ENCODE measurements at regions not wholly inside any gene's neighbourhood (a gene's known extent, or its start where the extent isn't known, plus 50 kb on each side); places are given as distances from the start of the nearest gene placed in this dataset.

GRCh38 chr14:51335531-51335930, 95.5 kb downstream of the TMX1 start:
- no TSS peak for BruUV-seq (replicated peaks)
- Histone ChIP-seq H4K20me1 (ENCODE audit: insufficient read depth) (no peaks in the 10 kb centered on the region), H3F3A (ENCODE audit: insufficient read depth, low read depth) (no peaks in the 10 kb centered on the region), H3K4me1 (replicated peaks; ENCODE audit: insufficient read depth) (no peaks in the 10 kb centered on the region), H3K36me3 (ENCODE audit: low read depth) (no peaks in the 10 kb centered on the region; the same call in 1 of the 2 replicates), H3K9me3 (ENCODE audit: insufficient read depth, low read depth) (no peaks in the 10 kb centered on the region), H3K27me3 (ENCODE audit: insufficient read depth, low read depth) (no peaks in the 10 kb centered on the region), H2AFZ (no peak overlapping the region), H3K4me3 (no peak overlapping the region), H3K27ac (no peak overlapping the region), H3K4me2 (no peak overlapping the region), H3K9me2 (ENCODE audit: insufficient read depth) (no peaks in the 10 kb centered on the region), H3K79me2 (ENCODE audit: low read depth) (no peaks in the 10 kb centered on the region)
- ChIA-PET POLR2A (ENCODE audit: unreplicated experiment) (no interaction called here), CTCF (no interaction called here)
- TF ChIP-seq EZH2 (IDR thresholded peaks at IDR 0.05; ENCODE audit: low read depth), result no peak
- DNase-seq, result no peak
- intact Hi-C loops (cut with micrococcal nuclease; ENCODE audit: unreplicated experiment), result no loop called here

- intact Hi-C loops (cut with micrococcal nuclease; ENCODE audit: unreplicated experiment), result no loop called here
- CTCF ChIA-PET, result no interaction called here
- Histone ChIP-seq H3F3A (ENCODE audit: insufficient read depth, low read depth) (no peaks in the 10 kb centered on the region), H3K79me2 (ENCODE audit: low read depth) (no peaks in the 10 kb centered on the region), H3K27me3 (ENCODE audit: insufficient read depth, low read depth) (no peaks in the 10 kb centered on the region), H4K20me1 (ENCODE audit: insufficient read depth) (no peaks in the 10 kb centered on the region), H3K27ac (no peak overlapping the region), H3K4me3 (no peak overlapping the region), H2AFZ (no peak overlapping the region), H3K4me2 (no peak overlapping the region), H3K36me3 (ENCODE audit: low read depth) (no peaks in the 10 kb centered on the region; the same call in 1 of the 2 replicates), H3K4me1 (replicated peaks; ENCODE audit: insufficient read depth) (peaks cover 1% of the 10 kb centered on the region), H3K9me3 (ENCODE audit: insufficient read depth, low read depth) (no peaks in the 10 kb centered on the region), H3K9me2 (ENCODE audit: insufficient read depth) (no peaks in the 10 kb centered on the region)
- BruUV-seq (replicated peaks), result no TSS peak
- no peak for TF ChIP-seq CTCF (conservative IDR thresholded peaks at IDR 0.05)
- TF ChIP-seq EZH2 (IDR thresholded peaks at IDR 0.05; ENCODE audit: low read depth), result no peak
- POLR2A ChIA-PET (ENCODE audit: unreplicated experiment), result no interaction called here
- no peak for DNase-seq
Observed at GRCh38 chr14:51335961-51336723, 96.1 kb downstream of the TMX1 start.

- no peak overlapping the region for H2AFZ ChIP-seq
- no peak overlapping the region for H3K4me3 ChIP-seq
- BruUV-seq (replicated peaks), result no TSS peak
- H3K27me3 ChIP-seq (ENCODE audit: insufficient read depth, low read depth), result no peaks in the 10 kb centered on the region
- H3K27ac ChIP-seq, result no peak overlapping the region
- H3F3A ChIP-seq (ENCODE audit: insufficient read depth, low read depth), result no peaks in the 10 kb centered on the region
- H3K79me2 ChIP-seq (ENCODE audit: low read depth), result no peaks in the 10 kb centered on the region
- no peaks in the 10 kb centered on the region for H4K20me1 ChIP-seq (ENCODE audit: insufficient read depth)
- intact Hi-C loops (cut with micrococcal nuclease; ENCODE audit: unreplicated experiment), result no loop called here
- H3K9me2 ChIP-seq (ENCODE audit: insufficient read depth), result no peaks in the 10 kb centered on the region
- no peak for DNase-seq
- no peak overlapping the region for H3K4me2 ChIP-seq
- H3K9me3 ChIP-seq (ENCODE audit: insufficient read depth, low read depth), result peaks cover 6% of the 10 kb centered on the region; the same call in 1 of the 2 replicates
- CTCF ChIA-PET, result no interaction called here
- POLR2A ChIA-PET (ENCODE audit: unreplicated experiment), result no interaction called here
- no peaks in the 10 kb centered on the region; the same call in 1 of the 2 replicates for H3K36me3 ChIP-seq (ENCODE audit: low read depth)
- TF ChIP-seq CTCF (conservative IDR thresholded peaks at IDR 0.05) (no peak), EZH2 (IDR thresholded peaks at IDR 0.05; ENCODE audit: low read depth) (no peak)
- peaks cover 7% of the 10 kb centered on the region for H3K4me1 ChIP-seq (replicated peaks; ENCODE audit: insufficient read depth)
Observed at GRCh38 chr14:51336734-51337133, 96.7 kb downstream of the TMX1 start.

Data from PC-9 (cell line).